ENCODE measurements at regions not wholly inside any gene's neighbourhood (a gene's known extent, or its start where the extent isn't known, plus 50 kb on each side); places are given as distances from the start of the nearest gene placed in this dataset.

GRCh38 chr6:170110201-170111140, 180.4 kb downstream of the DLL1 start:
- Histone ChIP-seq H3K9me3 (no peaks in the 10 kb centered on the region), H3K27ac (no peak overlapping the region), H3K27me3 (no peaks in the 10 kb centered on the region), H3K4me3 (no peak overlapping the region), H3K36me3 (no peaks in the 10 kb centered on the region), H3K4me1 (no peaks in the 10 kb centered on the region)
- TF ChIP-seq, protein P1, sequence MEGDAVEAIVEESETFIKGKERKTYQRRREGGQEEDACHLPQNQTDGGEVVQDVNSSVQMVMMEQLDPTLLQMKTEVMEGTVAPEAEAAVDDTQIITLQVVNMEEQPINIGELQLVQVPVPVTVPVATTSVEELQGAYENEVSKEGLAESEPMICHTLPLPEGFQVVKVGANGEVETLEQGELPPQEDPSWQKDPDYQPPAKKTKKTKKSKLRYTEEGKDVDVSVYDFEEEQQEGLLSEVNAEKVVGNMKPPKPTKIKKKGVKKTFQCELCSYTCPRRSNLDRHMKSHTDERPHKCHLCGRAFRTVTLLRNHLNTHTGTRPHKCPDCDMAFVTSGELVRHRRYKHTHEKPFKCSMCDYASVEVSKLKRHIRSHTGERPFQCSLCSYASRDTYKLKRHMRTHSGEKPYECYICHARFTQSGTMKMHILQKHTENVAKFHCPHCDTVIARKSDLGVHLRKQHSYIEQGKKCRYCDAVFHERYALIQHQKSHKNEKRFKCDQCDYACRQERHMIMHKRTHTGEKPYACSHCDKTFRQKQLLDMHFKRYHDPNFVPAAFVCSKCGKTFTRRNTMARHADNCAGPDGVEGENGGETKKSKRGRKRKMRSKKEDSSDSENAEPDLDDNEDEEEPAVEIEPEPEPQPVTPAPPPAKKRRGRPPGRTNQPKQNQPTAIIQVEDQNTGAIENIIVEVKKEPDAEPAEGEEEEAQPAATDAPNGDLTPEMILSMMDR (IDR thresholded peaks at IDR 0.05) = no peak
- DNase-seq (ENCODE audit: low spot score) = peak; percentile 57

- TF ChIP-seq, protein P1 (IDR thresholded peaks at IDR 0.05) = no peak
- H3K4me1 ChIP-seq = no peaks in the 10 kb centered on the region
- peak; percentile 26 for DNase-seq (ENCODE audit: low spot score)
- no peaks in the 10 kb centered on the region for H3K9me3 ChIP-seq
- no peaks in the 10 kb centered on the region for H3K36me3 ChIP-seq
- H3K4me3 ChIP-seq = no peak overlapping the region
- no peak overlapping the region for H3K27ac ChIP-seq
- no peaks in the 10 kb centered on the region for H3K27me3 ChIP-seq
These were observed 181.8 kb downstream of the DLL1 start for GRCh38 chr6:170108890-170109587.

DNA sequence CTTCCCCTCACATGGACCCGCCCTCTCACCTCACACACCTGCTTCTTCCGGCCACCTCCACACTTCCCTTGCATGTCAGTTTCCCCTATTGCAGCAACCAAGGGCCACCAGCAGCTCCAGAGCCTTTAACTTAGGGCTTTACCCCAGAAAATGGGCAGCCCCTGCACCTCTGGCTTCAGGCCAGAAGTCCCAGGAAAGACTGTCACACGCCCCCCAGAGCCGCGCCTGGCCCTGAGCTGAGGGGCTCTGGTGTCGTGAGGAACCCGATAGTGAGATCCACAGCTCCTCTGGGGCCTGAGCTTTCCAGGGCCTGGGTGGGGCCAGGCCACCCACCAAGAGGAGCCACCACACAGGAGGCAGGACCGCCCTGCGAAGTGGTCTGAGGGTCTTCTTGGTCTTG, 182.4 kb downstream of the DLL1 start:
- Histone ChIP-seq H3K36me3 (no peaks in the 10 kb centered on the region), H3K27me3 (no peaks in the 10 kb centered on the region), H3K27ac (no peak overlapping the region), H3K4me1 (no peaks in the 10 kb centered on the region), H3K4me3 (no peak overlapping the region), H3K9me3 (no peaks in the 10 kb centered on the region)
- DNase-seq (ENCODE audit: low spot score) = peak; percentile 4
- TF ChIP-seq, protein P1 (IDR thresholded peaks at IDR 0.05) = no peak

- Histone ChIP-seq H3K4me1 (no peaks in the 10 kb centered on the region), H3K27ac (no peak overlapping the region), H3K9me3 (no peaks in the 10 kb centered on the region), H3K27me3 (no peaks in the 10 kb centered on the region), H3K36me3 (no peaks in the 10 kb centered on the region), H3K4me3 (no peak overlapping the region)
- peak; percentile 43 for DNase-seq (ENCODE audit: low spot score)
- TF ChIP-seq, protein P1 (IDR thresholded peaks at IDR 0.05) = no peak
These were observed 183.2 kb downstream of the DLL1 start for GRCh38 chr6:170107606-170108222.

DNA sequence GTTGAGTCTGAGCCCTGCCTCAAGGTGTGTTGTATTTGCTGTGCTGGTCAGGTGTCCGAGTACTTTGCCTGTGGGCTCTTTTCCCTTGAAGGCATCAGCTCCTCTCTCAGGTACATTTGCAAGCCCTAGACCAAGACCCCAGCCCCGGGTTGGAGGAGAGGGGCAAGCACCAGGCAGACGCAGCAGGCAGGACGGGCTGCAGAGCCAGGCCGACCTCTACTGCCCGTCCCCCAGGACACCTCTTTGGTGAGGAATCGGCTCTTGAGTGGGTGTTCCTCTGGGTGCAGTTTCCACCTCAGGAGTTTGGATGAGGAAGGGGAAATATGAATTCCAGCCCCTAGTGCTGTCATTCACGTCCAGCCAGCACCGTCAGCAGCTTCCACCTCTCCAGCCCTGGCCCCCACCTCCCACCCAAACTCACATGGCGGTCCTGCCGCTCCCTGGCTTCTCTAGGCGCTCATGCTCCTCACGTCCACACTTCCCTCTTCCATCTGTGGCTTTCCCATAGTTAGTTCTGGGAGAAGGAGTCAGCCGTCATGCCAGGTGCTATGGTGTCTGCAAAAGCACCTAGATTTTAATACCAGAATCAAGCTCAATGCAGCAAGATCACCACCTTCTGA, 183.9 kb downstream of the DLL1 start:
- TF ChIP-seq, protein P1 (IDR thresholded peaks at IDR 0.05) = no peak
- no peak overlapping the region for H3K27ac ChIP-seq
- no peaks in the 10 kb centered on the region for H3K36me3 ChIP-seq
- H3K9me3 ChIP-seq = no peaks in the 10 kb centered on the region
- H3K4me3 ChIP-seq = no peak overlapping the region
- no peaks in the 10 kb centered on the region for H3K4me1 ChIP-seq
- no peaks in the 10 kb centered on the region for H3K27me3 ChIP-seq
- peak; percentile 43 for DNase-seq (ENCODE audit: low spot score)
